Pancreas (tissue), 10 donors: ENCODE measurements at regions not wholly inside any gene's neighbourhood (a gene's known extent, or its start where the extent isn't known, plus 50 kb on each side); places are given as distances from the start of the nearest gene placed in this dataset.

Source experiments
- ATAC-seq, 4 donors: fragments of 200-7000 bp; cut with Tn5 transposase; one replicate each; pipeline versions ENCODE4 v1.8.0 to v1.9.1; 2020; ENCODE audit warnings: mild to moderate bottlenecking in 4 of 4, moderate library complexity in 4 of 4
- DNase-seq, 6 donors: peaks; one replicate each; pipeline ENCODE4 v3.0.0-alpha.2; 2020
- FAIRE-seq: peaks from 2 replicates; lab custom pipeline; 2012; peaks lifted over from hg19 to GRCh38; lab: Jason Lieb, UNC
- H3K27ac ChIP-seq, 4 donors: fragments of 200-600 bp; sonication (generic); 1 replicate in 3 of 4; 2 replicates in 1 of 4; pipeline versions ENCODE4 v1.5.0 to v1.8.0; 2020
- H3K27me3 ChIP-seq, 4 donors: fragments of 200-600 bp; one replicate each; pipeline ENCODE4 v1.8.0; 2021
- H3K36me3 ChIP-seq, 3 donors: fragments of 200-600 bp; sonication (generic) in 1 of 3; one replicate each; pipeline versions ENCODE4 v1.5.0 to v1.8.0; 2020 to 2021
- H3K4me1 ChIP-seq, 3 donors: fragments of 200-600 bp; one replicate each; pipeline ENCODE4 v1.8.0; 2021
- H3K4me3 ChIP-seq, 4 donors: fragments of 200-600 bp; sonication (generic) in 2 of 4; one replicate each; pipeline versions ENCODE4 v1.5.0 to v1.8.0; 2020 to 2021
- H3K9me3 ChIP-seq, 4 donors: fragments of 200-600 bp; one replicate each; pipeline ENCODE4 v1.8.0; 2021
- CTCF ChIP-seq, 4 donors: fragments of 200-600 bp; sonication (generic) in 3 of 4; IDR thresholded peaks; one replicate each; pipeline versions ENCODE4 v1.5.0 to v1.8.0; 2021; ENCODE audit warnings: antibody characterized with exemption in 4 of 4
- WGBS, 2 donors: extraction: QIAGEN DNeasy Blood & Tissue Kit; methylation state at CpG; one replicate each; pipeline ENCODE4 v1.1.7; 2013; 5-methylcytosine and 5-hydroxymethylcytosine counted together
- intact Hi-C, 3 donors: fragments of 100-400 bp; cut with DNase I; formaldehyde crosslinking; loops; one replicate each; pipeline versions ENCODE4 v1.11.1 to v1.14.2; 2022
- donor health status: healthy with polysubstance abuse.
- donor health status: DM: no; HTN: no; CAD: no; lungs with moderate emphysema.
- donor health status: DM: no; HTN: no; CAD: no.
- donor health status: control.
- donor health status: control.
- donor health status: Bipolar disorder and iron deficiency.
- donor health status: DM: yes; HTN: yes; CAD: no.
- donor health status: DM: no; HTN: no; CAD: no.
- donor health status: DM: no; HTN: no; CAD: no.
- donor health status: DM: yes; HTN: yes; CAD: no.

- no peak for FAIRE-seq
- intact Hi-C loops: no loop called here
- H3K4me1 ChIP-seq: no peaks in the 10 kb centered on the region
- no peak overlapping the region for H3K4me3 ChIP-seq
- 63 to 90% methylated on average over 17 of the region's 17 CpGs for WGBS, 2 donors
- no peaks in the 10 kb centered on the region for H3K9me3 ChIP-seq
- H3K27ac ChIP-seq: no peak overlapping the region
- DNase-seq: no peak
- TF ChIP-seq CTCF (IDR thresholded peaks at IDR 0.05): no peak
- H3K27me3 ChIP-seq: no peaks in the 10 kb centered on the region
- ATAC-seq: no peak
- H3K36me3 ChIP-seq: no peaks in the 10 kb centered on the region
Observed at GRCh38 chrX:150219374-150220185, 143.5 kb upstream of the MAMLD1 start.

GRCh38 chrX:150223176-150224015 lies 139.7 kb upstream of the MAMLD1 start:
- Histone ChIP-seq H3K9me3 (no peaks in the 10 kb centered on the region), H3K36me3 (no peaks in the 10 kb centered on the region), H3K4me3 (no peak overlapping the region), H3K27me3 (no peaks in the 10 kb centered on the region), H3K4me1 (no peaks in the 10 kb centered on the region), H3K27ac (no peak overlapping the region)
- no peak for ATAC-seq
- WGBS, 2 donors: 75 to 91% methylated on average over 12 of the region's 12 CpGs
- no peak for DNase-seq
- no peak for FAIRE-seq
- no peak for TF ChIP-seq CTCF (IDR thresholded peaks at IDR 0.05)
- intact Hi-C loops: no loop called here

GRCh38 chrX:150224676-150225075 lies 138.4 kb upstream of the MAMLD1 start:
- H3K4me3 ChIP-seq: no peak overlapping the region
- no peak for TF ChIP-seq CTCF (IDR thresholded peaks at IDR 0.05)
- 62 to 85% methylated on average over 3 of the region's 3 CpGs for WGBS, 2 donors
- no peaks in the 10 kb centered on the region for H3K36me3 ChIP-seq
- DNase-seq: no peak
- intact Hi-C loops: no loop called here
- H3K27ac ChIP-seq: no peak overlapping the region
- H3K9me3 ChIP-seq: no peaks in the 10 kb centered on the region
- no peak for FAIRE-seq
- H3K4me1 ChIP-seq: no peaks in the 10 kb centered on the region
- no peak for ATAC-seq
- no peaks in the 10 kb centered on the region for H3K27me3 ChIP-seq

GRCh38 chrX:150225266-150225665 lies 137.9 kb upstream of the MAMLD1 start:
- ATAC-seq: no peak
- WGBS, 2 donors: 57 to 91% methylated on average over 3 of the region's 3 CpGs
- Histone ChIP-seq H3K36me3 (no peaks in the 10 kb centered on the region), H3K27ac (no peak overlapping the region), H3K4me3 (no peak overlapping the region), H3K4me1 (no peaks in the 10 kb centered on the region), H3K27me3 (no peaks in the 10 kb centered on the region), H3K9me3 (no peaks in the 10 kb centered on the region)
- intact Hi-C loops: no loop called here
- FAIRE-seq: no peak
- no peak for TF ChIP-seq CTCF (IDR thresholded peaks at IDR 0.05)
- no peak for DNase-seq
